Midbrain (tissue), 1 donor: ENCODE measurements at regions not wholly inside any gene's neighbourhood (a gene's known extent, or its start where the extent isn't known, plus 50 kb on each side); places are given as distances from the start of the nearest gene placed in this dataset.
A peak's percentile ranks its signal among the peaks of the same experiment; 100 is the strongest.

ENCODE experiments used
- DNase-seq: peaks from one replicate; lab custom pipeline; 2025; lab: John Stamatoyannopoulos, UW

DNA sequence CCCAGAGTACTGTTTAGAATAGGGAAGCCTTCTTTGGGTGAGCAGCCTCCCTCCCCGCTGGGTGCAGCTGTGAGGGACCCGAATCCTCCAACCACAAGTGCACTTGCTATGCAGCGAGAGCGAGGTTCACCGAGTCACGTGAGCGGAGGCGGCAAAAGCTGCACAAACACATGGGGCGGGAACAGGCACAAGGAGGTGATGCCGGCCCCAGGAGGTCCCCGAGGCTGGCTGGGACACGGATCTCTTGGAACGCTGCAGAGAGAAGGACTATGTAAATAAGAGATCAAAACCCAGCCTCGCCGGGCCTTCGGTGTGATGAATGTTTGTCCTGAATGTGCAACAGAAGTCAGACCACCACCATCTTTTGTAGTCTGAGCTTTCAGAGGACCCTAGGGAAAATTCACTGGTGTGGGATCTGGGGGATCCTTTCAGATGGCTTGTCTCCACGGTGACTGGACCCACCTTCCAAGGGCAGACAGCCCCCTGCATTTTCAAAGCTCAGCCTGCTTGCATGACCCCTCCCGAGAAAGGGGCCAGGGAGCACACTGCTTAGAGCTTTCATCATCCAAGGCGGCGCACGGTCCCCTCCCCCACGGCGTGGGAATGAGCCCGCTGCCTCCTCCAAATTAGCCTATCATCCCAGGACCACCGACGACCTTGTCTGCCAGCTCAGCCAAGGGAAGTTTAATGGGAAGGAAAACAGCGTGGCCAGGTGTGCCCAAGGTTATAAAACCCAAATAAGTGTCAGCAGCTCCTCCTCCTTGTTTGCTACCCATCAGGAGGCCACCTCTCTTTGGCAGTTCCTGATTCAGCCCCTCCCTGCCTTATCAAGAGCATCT lies 327.7 kb downstream of the CXCL12 start:
- DNase-seq, result no peak

DNA sequence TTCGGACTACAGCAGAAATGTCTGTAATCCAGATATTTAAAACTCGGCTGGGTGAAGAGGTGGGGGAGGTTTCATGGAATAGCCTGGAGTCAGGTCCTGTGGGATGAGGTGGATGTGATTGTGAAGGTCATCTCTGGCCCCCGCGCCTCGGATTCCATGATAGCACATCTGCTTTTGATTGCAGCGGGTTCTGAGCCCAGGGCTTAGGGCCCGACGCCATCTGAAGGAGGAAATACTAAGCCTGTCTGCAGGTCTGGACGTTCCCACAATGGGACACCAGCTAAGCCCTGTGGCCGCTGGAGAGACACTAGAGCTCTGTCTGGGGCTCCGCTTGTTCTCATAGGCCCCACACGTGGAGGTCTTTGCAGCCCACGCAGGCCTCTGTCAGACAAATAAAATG lies 328.7 kb downstream of the CXCL12 start:
- DNase-seq, result no peak

DNA sequence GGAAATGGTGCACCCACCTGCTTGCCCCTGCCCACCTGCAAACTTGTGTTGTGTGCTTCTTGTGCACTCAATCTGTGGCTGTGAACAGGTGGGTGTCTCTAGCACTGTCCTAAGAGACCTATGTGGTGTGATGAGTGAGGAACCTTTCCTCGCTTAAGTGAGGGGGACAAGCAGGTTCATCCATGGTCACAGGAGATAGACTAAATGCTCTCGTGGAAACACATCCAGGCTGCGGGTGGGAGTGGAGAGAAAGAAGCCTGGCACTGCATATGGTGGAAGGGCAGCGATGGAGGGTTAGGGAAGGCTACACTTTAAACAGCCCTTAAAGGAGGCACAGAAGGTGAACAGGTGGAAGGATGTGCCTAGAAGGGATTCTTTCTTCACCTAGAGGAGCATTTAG lies 330.9 kb downstream of the CXCL12 start:
- DNase-seq, result no peak

- no peak for DNase-seq
Measured at GRCh38 chr10:44053391-44053790, 331.5 kb downstream of the CXCL12 start.

- DNase-seq, result no peak
Measured at GRCh38 chr10:44051584-44052385, 333.1 kb downstream of the CXCL12 start.

DNA sequence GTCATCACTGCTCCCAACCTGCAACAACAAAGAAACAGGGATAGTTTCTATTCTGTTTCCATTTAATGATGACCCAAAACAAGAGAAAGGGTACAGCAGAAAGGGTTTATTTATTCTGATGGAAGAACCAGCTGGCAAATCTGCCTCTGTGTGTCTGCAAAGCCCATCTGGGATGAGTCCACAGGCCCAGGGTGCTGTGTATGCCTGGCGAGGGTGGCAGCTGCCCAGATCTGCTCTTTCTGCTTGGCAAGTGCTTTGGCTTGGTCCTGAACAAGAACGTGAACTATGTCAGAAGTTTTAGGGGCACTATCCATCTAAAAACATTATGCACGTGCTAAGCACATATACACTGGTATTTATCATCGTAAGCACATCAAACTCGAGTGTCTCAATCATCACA lies 333.8 kb downstream of the CXCL12 start:
- no peak for DNase-seq

DNA sequence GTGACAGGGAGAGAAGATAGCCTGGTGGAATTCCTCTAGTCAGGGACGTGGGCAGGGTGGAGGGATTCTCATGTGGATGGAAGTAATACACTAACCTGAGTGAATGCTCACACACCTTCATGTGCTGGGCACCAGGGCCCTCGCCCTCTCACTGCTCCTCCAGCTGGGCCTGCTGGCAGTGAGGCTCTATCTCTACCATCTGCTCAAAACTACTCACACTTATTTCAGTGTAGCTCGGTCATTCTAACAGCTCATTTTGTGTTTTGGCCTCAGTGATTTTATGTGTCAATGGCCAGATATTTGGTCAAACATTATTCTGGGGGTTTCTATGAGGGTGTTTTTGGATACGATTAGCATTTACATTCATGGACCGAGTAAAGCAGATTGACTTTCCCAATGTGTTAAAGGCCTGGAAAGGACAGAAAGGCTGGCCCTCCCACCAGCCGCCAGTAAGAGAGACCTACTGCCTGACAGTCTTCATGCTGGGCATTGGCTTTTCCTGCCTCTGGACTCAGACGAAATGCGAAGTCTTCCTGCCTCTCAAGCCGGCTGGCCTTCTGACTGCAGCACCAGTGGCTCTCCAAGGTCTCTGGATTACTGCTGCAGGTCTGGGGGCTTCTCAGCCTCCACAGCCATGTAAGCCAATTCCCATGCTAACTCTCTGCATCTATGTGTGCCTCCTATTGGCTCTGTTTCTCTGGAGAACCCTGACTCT lies 335.4 kb downstream of the CXCL12 start:
- no peak for DNase-seq

- no peak for DNase-seq
Measured at GRCh38 chr10:44047361-44047760, 337.5 kb downstream of the CXCL12 start.

DNA sequence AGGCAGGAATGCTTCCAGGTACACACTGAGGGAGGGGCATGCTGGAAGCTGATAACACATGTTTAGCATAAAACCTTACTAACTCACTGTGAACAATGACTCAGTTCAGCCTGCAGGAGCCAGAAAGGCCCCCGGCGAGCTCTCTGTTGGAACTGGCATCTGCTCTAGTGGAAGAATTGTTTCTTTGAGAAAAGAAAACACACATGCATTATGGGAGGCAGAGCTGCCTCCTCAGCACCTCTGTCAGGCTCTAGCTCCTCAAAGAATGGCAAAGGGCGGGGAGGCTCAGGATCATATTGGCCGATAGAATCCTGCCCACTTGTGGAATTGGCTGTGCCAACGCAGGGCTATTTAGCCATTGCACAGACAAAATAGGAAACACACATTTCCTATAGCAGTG lies 338.3 kb downstream of the CXCL12 start:
- peak; percentile 52 for DNase-seq

DNA sequence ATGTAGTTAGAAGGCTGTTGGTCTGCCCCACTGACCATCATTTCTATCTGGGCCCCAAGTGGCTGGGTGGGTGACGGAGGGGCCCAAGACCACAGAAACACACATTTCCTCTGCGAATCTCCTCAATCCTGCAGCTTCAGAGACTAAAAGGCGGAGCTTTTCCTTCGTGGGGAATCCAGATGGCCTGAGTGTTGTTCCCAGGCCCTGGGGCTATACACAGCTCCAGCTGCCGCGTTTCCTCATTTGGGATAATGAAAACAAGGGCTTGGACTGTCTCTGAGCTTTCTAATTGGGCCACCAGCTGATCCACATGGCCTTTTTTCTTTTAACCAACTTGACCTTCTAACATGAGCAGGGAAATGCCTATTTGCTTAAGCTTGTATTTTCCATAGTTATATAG lies 339.9 kb downstream of the CXCL12 start:
- DNase-seq, result no peak

- DNase-seq, result no peak
Measured at GRCh38 chr10:44044549-44044948, 340.3 kb downstream of the CXCL12 start.

GRCh38 chr10:44043646-44044375 lies 341.1 kb downstream of the CXCL12 start:
- no peak for DNase-seq

DNA sequence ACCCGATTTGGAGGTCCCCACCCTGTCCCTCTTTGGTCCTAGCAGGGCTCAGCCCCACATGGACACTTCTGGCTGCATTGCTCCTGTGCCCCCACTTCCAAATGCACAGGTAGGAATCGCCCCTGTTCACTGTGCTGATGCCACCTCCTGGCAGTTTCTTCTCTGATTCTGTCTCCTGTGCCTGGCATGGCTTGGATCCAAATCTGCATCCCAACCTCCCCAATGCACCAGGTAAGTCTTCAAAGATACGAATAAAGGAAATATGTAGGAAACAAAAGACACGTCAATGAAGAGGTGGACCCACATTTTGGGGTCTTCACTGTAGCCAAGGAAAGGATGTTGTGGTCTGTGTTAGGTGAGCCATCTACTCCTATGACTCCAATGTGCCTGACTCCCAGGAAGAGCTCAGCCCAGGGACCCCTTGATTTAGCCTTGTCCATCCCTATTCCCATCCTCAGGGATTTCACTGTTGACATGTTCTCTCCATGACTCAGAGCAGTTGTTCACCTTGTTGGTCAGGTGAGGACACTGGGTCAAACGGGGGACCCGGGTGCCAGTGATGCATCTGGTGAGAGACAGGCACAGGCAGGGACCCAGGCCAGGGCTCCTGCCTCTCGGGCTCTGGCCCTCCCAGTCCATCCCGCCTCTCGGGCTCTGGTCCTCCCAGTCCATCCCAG lies 341.8 kb downstream of the CXCL12 start:
- no peak for DNase-seq

GRCh38 chr10:44042075-44042770 lies 342.7 kb downstream of the CXCL12 start:
- no peak for DNase-seq

- no peak for DNase-seq
Measured at GRCh38 chr10:44039599-44039998, 345.3 kb downstream of the CXCL12 start.

GRCh38 chr10:44036425-44036824 lies 348.5 kb downstream of the CXCL12 start:
- no peak for DNase-seq

DNA sequence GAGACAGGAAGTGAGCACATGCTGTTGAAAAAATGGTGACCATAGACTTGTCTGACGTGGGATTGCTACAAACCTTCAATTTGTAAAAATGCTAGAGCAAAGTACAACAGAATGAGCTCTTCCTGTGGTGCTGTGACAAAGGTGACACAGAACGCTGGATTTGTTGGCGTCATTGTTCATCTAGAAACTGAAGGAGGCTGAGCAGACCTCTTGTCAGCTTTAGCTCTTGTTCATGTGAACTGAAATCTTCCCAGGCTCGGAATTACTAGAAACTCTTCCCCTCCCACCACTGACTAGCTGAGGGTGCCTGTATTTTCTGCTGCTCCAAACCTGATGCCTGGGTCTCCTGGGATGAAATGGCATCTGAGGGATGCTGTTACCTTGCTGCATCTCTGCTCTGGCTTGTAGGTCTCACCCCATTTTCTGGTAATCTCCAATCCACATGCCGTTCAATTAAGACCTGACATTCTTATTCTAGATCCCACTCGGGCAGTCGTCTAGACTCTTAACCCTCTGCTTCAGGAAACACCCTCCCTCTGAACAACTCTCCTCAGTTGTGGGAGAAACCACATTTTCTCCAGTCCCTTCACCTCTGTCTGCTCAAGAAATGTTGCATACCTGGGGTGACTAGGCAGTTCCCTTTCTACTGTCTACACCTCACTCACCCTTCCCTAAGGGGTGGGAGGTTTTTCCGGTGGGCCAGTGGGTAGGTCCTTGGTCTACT lies 349.3 kb downstream of the CXCL12 start:
- DNase-seq, result no peak

GRCh38 chr10:44034946-44035345 lies 350.0 kb downstream of the CXCL12 start:
- DNase-seq, result no peak

- DNase-seq, result no peak
Measured at GRCh38 chr10:44033008-44033407, 351.9 kb downstream of the CXCL12 start.

- no peak for DNase-seq
Measured at GRCh38 chr10:44032216-44032615, 352.7 kb downstream of the CXCL12 start.
